GM18858 (cell line): ENCODE measurements at regions not wholly inside any gene's neighbourhood (a gene's known extent, or its start where the extent isn't known, plus 50 kb on each side); places are given as distances from the start of the nearest gene placed in this dataset.

Source experiments
- ATAC-seq: cut with Tn5 transposase; IDR thresholded peaks from one replicate; pipeline ENCODE4 v1.9.1; 2021; ENCODE audit not compliant: unreplicated experiment

DNA sequence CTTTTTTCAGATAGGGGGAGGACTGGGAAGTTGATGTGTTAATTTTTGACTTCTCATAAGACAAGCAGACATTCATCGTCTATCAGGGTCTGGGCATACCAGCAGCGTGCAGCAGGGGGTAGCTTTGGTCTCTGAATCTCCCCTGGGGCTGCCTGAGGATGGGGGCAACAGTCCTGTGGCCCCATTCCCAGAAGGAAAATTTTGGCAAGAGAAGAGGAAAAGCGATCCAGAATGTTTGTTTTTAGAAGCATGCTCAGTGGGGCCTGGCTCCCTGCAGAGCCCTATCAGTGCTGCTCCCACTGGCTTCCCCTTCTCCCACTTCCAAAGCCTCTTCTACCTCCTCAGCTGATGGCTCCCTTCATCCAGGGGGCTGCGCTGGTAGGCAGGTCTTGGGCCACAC lies 194.8 kb upstream of the IL12B start:
- no peak for ATAC-seq

DNA sequence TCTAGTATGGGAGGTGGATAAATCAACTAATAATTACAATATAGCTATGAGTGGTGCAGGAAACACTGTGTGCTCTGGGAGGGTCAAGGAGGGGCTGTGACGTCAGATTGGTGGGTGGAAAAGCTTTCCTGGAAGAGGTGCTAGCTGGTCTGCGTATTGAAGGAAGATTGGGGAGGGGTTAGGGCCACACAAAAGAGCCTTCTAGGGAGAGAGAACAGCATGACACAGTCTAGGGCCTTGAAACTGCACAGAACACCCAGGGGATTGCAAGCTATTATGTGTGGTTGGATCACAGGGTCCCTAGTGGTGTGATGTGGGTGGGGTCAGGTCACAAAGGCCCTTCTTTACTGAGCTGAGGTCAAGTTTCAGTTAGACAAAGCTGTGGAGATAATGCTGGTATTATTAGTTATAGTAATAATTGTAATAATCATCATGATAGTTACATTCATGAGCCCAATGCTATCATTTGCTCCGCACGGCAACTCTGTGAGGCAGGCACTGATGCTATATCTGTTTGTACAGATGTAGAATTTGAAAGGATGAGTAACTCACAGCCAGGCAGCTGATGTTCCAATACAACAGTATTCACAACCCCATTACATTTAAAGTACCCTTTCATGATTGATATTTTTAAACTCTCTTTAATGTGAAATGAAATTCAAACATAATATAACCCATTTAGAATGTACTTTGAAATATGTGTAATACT lies 197.4 kb upstream of the IL12B start:
- ATAC-seq = no peak

DNA sequence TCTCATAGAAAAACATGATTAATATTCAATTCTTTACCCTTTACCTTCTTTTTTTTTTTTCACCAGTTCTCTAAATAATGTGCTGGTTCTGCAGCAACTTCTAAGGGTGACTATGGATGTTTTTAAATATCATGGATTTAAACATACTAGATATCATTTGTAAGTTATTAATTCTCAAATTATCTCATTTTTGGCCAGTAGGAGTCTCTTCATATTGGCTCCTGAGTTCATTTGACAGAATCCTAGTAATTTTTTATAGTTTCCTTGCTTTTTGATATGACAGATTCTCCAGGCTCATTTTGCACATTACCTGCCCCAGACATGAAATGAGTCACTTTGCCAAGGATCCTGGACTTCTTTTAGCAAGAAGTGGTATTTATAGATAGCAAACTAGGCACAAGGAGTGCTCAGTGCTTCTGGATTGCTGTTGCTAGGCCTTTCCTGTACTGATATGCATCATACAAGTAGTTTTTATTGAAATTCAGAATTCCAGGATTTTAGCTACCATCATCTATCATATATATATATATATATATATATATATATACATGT lies 201.3 kb upstream of the IL12B start:
- no peak for ATAC-seq

DNA sequence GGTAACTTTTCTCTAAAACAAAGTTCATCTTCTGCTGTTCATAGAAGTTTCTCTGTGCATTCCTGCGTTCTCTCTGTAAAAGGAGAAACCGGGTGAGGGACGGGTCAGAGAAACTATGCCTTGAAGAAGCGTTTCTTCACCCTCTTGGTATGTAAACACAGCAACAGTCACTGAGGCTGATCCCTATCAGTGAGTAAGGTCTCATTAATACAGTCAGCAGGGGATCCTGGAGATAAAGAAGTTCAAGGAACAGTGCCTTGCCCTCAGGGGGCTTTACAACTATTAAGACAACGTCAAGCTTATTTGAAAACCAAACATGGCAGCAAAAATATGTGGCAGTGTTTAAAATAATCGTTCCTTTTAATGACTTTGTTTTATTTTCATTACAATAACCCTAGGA lies 202.9 kb upstream of the IL12B start:
- no peak for ATAC-seq

DNA sequence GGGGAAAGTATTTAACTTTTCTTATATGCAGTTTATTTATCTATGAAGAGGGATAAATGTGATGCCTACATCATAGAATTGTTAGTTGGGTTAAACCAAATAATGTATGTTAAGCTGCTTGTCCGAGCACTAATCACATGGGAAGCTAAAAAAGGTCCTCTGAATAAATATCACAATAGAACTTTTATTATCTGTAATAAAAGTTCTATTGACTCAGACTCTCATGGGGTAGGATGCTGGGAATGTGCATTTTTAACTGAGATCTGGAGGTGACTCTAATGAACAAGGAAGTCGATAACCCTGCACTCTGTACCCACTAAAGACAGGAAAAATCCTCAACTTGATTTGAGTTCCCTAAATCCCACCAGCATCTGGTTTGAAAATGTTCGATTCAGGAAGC lies 205.9 kb upstream of the IL12B start:
- no peak for ATAC-seq

DNA sequence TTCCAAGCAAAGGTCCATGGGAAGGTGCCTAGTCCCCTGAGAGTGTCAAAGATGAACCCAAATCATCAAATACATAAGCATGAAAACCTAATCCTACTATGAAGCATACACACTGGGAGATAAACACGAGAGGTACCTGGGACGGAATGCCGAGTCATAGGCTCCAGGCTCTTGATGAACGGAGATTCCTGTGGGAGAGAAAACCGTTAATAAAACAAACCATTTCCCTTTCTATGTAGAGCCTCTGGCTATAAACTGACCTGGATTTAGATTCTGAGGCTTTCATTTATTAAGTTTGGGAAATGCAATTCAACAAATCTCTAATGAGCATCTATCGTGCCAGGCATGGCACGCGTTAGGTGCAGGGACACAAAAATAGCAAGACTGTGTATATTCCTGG lies 206.4 kb upstream of the IL12B start:
- no peak for ATAC-seq

DNA sequence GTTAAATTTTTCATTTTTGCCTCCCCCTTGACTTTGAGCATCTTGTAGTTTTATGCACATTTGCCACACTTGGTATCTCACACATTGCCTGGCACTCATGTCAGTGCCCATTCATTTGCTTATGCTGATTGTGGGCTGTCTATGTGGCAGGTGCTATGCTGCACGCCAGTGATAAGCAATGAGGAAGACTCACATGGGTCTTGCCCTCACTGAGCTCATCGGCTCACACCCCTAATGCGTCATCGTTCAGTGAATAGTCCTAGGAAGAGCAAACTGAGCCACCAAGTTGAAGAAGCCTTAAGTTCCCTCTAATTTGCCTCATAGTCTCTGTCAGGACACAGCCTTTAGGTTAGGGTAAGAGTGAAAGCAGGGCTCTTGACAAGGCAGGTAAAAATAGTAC lies 209.4 kb upstream of the IL12B start:
- no peak for ATAC-seq

DNA sequence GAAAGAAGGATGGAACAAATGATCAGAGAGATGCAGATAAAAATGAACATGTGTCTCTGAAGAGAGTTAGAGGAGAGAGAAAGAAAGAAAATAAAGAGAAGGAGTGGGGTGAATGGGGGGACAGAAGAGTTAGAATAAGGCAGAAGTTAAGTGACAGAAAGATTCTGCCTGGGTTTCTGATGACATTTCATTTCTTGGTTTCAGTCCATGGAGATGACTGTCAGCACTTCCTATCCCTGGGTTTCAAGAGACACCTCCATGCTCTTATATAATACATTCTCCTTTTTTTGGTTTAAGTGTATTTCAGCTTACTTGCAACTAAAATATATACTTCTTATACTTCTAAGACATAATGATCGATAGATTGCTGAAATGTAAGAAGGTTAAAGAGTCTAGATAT lies 213.0 kb upstream of the IL12B start:
- ATAC-seq = no peak

DNA sequence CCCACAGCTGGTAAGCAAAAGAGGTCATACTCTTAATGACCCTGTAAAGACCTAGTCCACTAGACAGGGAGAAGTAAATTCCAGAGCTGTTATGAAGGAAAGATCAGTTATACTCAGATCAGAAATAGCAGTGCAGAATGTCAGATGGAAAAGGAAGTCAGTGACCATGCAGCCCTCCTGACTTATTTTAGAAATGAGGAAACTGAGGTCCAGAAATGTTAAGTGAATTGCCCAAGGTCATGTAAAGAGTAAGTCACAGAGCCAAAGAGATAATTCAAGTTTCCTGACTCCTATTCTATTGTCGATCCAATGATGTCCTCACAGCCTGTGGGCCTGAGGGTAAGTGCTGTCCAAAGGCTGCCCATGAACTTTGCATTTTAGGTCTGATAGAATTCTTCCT lies 214.9 kb upstream of the IL12B start:
- ATAC-seq = no peak

DNA sequence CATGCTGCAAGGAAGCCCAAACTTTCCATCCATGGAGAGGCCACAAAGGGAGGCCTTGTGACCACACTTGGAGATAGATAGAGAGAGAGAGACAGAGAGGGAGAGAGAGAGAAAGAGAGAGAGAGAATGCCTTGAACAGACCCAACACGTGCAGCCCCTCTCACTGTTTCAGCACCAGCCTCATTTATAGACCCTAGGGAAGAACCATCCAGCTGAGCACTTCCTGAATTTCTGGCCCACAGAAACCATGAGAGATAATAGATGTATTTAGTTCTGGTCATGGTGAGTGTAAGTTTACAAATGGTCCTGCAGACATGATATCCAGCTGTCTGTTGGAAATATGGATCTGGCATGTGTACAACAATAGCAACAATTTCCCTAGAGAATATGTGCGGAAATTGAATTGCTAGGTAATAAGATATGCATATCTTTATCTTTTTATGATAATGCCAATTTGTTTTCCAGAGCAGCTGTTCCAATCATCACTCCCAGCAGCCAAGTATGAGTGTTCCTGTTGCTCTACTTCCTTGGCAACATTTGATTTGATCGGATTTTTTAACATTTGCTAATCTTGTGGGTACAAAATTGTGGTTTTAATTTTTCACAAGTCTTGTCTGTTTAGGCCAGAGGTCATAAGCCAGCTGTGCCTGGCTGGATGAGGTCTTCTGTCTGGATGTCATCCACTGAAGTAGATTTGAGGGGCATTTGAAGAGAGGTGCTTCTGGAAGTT lies 217.3 kb upstream of the IL12B start:
- ATAC-seq = no peak

DNA sequence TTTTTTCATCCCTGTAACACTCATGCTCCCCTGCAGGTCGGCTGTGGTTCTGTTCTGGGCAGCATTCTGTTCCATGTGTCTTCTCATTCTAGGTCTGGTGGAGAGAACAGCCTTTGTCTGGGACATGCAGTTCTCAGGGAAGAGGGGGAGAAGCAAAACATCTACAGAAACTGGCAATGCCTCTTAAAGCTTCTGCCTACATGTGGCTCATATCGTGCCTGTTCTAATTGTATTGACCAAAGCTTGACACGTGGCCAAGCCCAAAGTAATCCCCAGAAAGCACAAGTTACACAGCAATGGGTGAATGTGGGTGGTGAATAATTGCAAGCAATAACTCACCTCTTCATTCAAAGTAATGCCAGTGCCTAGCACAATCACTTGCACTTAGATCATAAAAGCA lies 218.2 kb upstream of the IL12B start:
- ATAC-seq = no peak

DNA sequence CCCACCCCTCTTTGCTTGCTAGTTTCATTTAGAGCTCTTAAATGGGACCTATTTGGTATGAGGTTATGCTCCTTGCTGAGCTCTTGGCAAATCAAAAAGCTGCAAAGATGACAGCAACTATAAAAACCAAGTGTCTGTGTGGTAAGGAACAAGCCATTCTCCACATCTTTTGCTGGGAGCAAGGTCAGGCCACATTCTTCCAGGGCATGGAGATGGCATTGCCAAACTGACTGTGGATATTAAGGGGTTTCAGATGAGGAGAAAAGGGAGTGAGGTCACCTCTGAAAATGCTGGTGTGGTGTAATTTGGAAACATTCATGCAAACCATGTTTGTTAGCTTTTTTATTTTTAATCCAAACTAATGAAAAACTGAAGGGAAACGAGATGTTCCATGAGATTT lies 218.8 kb upstream of the IL12B start:
- ATAC-seq = no peak

DNA sequence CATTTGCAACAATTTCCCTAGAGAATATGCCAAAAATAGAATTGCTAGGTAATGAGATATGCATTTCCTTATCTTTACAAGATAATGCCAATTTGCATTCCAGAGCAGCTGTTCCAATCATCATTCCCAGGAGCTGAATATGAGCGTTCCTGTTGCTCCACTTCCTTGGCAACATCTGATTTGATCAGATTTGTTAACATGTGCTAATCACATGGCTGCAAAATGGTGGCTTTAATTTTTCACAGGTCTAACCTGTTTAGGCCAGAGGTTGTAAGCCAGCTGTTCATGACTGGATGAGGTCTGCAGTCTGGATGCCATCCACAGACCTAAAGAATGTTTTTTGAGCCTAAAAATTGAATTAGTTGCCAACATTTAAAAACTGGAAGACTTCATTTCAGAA lies 220.7 kb upstream of the IL12B start:
- ATAC-seq = no peak

DNA sequence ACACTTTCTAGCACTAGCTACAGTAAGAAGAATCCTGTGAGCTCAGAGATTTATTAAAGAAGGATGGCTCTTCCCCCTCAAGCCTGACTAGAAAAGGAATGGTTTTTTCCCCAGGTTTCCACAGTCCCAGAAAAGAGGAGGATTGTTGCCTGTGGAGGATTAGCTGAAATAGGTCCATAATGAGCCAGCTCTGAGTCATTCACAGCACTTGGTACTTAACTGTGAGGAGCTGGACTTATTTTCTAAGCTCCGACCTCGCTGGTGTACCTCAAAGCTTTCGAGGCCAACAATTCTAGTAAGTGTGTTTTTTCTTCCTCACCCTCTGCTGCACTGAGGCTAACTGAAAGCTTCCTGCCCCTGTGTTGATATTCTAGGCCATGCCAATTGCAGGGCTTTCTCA lies 222.5 kb upstream of the IL12B start:
- no peak for ATAC-seq

DNA sequence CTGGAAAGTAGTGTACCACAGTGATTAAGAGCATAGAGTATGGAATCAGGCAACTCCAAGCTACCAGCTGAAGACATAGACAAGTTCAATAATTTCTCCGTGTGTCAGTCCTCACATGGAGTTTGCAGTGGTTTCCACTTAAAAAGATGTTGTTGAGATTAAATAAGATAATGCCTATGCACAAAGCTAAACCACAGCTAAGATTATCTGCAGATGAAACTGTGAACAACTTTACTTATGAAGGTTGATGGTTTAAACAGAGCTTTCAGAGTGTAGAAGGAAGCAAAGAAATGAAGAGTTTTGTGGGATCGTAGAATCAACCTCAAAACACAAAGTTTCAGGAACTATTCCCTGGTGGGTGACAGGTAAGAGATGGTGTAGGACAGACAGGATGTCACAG lies 223.5 kb upstream of the IL12B start:
- no peak for ATAC-seq

DNA sequence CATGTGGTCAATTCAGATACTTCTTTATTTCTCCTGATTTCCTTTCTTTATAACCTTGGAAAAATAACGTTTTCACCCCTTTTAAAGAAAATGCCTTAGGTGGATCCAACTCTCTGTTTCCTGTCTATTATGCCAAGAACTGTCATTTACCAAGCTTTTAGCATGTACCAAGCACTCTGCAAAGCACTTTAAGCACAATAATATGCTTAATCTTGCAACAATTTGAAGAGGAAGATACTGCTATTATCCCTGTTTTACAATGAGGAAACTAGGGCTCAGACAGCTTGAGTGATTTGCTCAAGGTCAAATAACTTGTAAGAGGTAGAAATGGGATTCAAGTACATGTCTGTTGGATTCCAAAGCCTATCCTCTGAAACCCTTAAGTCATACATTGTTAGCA lies 224.8 kb upstream of the IL12B start:
- no peak for ATAC-seq

DNA sequence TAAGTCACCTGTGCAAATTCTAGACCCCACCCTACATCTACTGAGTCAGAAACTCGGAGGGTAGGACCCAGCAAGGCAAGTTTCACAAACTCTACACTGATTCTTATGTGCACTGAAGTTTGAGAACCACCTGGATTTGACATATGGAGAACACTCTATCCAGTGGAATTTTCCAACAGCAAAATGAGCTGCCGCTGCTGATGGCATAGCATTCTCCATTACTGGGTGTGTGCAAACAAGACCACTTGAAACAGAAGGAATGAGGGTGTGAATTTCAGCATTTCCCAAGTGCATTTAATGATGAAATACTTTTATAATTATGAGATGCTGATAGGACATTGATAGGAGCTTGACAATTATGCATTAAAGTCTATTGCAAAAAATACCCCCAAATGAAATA lies 229.1 kb upstream of the IL12B start:
- ATAC-seq = no peak

DNA sequence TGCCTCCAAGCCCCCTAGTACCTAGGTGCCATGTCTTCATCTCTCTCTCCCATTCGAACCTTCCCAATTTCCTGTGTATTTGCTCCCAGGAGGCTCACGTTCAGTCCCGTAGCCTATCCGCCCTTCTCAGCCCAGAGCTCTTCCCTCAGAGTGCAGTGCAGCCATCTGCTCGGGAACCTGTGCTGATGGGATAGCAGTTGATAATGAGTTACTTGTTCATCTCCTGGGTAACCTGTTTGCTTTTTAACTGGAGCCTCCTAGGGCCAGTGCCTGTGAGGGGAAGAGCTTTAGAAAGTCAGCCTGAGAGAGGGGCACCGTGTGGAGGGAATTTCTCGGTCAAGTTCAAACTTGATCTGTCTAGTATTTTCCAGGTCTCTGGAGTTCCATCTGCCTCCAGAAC lies 229.8 kb upstream of the IL12B start:
- no peak for ATAC-seq

DNA sequence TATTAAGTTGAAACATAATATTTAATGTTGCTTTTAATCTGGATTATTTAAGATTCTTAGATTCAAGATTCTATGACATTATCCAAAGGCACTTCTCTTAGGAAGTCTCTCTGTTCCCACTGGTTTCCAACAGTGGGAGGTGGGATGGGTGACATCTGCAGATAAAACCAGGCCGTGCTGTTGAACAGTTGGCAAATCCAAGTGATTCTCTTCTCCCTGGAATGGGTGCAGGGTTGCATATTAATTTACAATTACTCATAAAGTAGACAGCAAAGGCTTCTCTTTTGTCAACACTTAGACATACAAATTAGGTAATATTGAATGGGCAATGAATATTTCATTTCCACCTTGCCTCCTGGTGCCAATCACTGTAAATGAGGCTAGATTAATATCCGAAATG lies 233.7 kb upstream of the IL12B start:
- no peak for ATAC-seq

DNA sequence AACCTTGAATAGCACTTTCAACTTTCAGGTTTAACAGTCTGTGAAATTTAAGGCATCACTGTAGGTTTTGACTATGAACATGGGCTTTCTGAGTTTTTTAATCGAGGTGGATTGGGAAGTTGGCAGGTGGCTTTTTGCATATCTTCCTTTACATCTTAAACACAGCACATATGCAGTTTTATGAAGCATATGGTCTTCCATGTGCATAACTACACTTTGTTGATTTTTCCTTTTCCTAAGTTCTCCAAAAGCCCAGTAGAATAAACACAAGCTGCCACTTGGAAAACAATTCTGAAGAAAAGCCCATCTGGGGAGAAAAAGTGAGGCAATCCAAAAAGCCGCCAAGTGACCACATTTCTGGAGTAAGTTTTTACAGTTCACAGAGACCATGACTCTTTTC lies 236.5 kb upstream of the IL12B start:
- no peak for ATAC-seq

DNA sequence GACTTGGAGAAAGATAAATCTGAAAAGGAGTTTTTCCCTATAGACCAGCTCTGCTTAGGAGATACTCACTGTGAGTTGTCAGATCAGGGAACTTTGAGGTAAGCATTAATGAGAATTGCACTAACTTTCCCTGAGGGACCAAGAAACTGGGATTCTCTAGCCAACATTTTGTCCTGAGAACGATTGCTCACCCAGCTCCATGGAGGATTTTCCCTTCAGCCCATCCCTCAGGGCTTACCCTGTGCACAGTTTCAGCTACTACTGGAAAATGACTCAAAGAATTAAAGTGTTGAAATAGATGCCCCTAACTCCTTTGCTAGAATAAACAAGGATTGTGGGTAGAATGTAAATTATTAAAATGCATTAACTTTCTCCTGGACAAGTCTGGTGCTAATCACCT lies 237.2 kb upstream of the IL12B start:
- ATAC-seq = no peak

DNA sequence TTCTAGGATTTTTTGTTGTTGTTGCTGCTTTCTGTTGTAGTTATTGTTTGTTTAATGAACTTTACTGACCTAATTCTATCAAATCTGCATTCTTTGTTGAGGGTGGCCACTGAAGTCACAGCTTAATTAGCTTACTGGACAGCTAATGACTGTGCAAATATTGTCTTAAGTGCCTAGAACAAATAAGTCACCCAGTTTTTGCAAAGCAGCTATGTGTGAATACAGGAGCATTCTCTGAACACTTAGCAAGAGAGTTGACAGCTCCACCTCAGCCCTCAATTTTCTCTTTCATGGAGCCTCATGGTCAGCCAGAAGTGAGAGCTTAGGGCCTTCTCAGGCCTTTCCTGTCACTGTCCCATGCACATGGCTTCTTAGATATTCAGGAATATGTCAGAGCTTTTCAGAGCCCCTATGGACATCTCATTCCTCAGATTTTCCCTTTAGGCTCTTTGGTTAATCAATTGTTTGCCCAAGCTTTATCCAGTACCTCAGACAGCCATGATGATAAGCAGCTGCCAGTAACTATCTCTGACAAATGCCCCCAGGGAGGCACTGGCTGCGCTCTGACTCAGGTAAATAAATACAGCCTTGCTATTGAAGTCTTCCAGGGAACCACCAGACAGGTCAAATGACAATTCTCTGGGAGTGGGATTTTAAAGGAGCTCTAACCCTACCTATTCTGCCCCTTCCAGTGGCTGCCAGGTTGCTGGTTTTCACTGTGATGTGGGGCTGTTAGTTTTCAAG lies 241.4 kb upstream of the IL12B start:
- no peak for ATAC-seq
